Stimulated activated CD8-positive, alpha-beta memory T cell treated with anti-CD3 and anti-CD28 coated beads, Interleukin-15, amount 100 ng/mL, for 1 hour (primary cell): ENCODE measurements at regions not wholly inside any gene's neighbourhood (a gene's known extent, or its start where the extent isn't known, plus 50 kb on each side); places are given as distances from the start of the nearest gene placed in this dataset.
"Not testable (repeated sequence)": the region's sequence is repeated elsewhere in the genome, so short reads cannot be mapped to it uniquely, and the experiment has no call there.

ENCODE experiments used
- DNase-seq: peaks from one replicate; pipeline ENCODE4 v3.0.0-alpha.2; 2020; ENCODE audit warnings: low read depth

DNA sequence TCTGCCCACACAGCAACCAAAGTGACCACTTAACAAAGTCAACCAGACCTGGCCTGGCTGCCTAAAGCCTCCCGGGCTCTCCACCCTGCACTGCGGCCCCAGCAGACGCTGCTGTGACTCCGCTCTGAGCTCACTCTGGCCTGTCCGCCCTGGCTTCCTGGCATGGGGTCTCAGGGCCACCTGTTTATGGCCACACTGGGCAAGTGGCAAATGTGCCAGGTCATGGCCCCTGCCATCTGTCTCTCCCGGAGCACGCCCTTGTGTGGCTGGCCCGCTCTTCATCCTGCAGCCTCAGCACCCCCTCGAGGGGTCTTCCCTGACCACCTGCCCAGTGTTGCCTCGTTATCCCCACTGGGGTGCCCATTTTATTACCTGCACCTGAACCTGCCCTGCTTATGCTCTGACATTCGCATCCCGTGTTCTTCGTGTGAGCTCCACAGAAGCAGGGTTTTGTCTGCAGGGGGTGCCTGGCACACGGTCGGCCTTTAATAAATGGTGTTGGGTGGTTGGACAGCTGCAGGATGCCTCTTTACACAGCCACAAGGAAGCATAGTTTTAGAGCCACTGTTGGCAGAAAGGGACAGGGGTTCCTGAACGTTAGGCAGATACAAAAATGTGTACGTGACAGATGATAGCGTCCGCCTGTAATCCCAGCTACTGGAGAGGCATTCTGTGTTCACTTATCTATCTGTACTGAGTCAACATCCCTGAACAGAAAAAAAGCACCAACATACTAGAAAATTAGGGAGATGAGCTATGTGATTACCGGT, 785.6 kb downstream of the TBC1D22A start:
- no peak for DNase-seq

DNA sequence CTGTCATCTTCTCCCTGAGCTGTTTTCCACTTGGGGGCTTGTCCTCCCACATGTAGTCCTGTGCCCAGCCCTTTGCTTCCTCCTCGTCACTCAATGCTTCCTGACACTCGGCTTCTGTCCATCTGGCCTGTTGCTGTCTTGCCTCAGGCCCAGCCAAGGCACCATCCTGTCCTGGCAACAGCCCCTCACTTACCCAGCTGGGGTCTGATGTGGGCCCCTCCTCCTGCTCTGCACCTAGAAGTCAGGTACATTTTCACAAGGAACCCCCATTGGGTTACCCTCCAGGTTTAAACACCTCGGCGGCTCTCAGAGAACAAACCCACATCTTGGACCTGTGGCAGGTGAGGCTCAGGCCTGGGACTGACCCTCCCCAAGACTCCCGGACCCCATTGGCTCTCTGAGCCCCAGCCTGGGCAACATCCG, 784.8 kb downstream of the TBC1D22A start:
- DNase-seq, result no peak

- no peak for DNase-seq
Observed at GRCh38 chr22:47544696-47545095, 782.2 kb downstream of the TBC1D22A start.

GRCh38 chr22:47543447-47543846, 781.0 kb downstream of the TBC1D22A start:
- DNase-seq, result no peak

GRCh38 chr22:47540011-47540410, 777.6 kb downstream of the TBC1D22A start:
- DNase-seq, result no peak

DNA sequence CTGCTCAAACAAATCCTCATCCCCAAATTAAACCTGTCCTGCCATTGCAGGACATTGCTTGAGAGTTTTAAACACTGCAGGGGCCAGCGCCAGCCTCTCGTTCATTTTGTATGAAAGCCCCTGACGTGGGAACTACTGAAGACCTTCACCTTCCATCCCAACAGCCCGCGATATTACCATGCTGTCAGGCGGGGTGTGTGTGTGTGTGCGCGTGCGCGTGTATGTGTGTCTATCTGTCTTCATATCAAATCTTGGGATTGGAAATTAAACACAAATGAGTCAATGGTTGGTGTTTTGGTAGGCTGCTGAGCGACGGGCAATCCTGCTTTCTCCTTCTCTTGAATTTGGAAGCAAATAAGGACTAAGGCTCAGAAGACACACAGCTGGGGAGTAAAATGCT, 776.9 kb downstream of the TBC1D22A start:
- no peak for DNase-seq

GRCh38 chr22:47535681-47536080, 773.2 kb downstream of the TBC1D22A start:
- DNase-seq, result no peak

DNA sequence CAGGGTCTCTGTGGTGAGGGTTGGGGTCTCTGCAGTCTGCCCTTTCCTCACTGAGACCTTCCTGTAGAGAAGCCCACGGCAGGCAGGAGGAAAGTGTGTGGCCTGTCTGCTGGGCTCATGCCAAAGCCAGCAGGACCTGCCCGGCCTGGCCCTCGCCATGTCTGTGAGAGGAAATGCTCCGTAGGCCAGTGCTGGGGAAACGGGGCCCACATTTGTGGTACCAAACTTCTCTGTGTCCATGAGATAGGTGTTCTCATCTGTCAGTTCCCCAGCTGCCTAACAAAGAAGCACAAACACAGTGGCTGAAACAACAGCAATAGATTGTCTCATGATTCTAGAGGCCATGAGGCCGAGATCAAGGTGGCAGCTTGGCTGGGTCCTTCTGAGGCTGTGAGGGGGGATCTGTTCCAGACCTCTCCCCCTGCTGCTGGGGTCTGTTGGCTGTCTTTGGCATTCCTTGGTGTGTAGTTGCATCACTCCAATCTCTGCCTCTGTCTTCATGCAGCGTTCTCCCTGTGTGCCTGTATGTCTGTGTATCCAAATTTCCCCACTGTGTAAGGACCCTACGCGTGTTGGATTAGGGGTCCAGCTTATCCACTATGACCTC, 772.5 kb downstream of the TBC1D22A start:
- no peak for DNase-seq

- no peak for DNase-seq
Observed at GRCh38 chr22:47533961-47534803, 771.7 kb downstream of the TBC1D22A start.

DNA sequence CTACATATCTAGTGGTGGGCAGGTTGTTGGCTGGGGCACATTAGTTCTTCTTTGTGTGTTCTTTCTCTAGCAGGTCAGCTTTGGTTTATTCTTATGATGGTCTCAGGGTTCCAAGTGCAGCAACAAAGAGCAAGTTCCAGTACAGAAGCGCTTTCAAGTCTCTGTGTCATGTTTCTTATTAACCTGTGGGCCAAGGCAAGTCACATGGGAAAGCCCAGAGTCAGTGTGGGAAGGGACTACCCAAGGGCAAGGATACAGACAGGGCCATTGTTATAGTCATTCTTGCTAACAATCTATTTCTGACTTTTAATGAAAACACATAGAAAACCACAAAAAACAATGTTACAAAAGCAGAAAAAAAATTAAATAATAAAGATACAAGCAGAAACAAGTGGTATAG, 754.6 kb downstream of the TBC1D22A start:
- DNase-seq, result no peak

DNA sequence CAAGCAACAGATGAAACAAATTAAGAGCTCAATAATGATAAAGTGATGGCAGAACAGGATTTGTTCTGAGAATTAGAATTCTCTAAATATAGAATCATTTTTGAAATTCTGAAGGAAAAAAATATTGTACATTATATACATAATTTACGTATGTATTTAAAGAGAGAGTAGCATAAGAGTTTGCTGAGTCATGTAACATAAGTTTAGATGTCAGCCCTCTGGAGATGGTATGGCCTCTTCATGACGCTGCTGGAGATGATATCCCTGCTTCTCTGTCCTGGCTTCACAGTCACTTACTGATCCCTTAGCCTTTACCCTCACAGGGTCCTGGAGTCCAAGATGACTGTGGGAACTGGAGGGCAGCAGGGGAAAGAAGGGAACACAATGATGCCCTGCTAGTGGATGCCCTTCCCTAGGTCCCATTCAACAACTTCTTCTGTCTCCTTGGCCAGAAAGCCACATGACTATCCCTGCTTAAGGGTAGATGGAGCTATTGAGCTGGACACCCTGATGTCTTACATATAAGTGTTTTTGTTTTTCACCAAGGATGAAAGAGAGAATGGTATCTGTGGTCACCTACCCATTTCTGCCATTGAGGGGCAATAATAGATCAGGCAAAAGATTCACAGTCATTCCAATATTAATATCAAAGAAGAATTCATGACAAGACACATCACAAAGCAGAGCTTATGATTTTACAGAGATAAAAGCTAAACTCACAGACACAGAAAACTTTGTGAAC, 753.1 kb downstream of the TBC1D22A start:
- no peak for DNase-seq

- DNase-seq, result no peak
Observed at GRCh38 chr22:47512617-47513016, 750.2 kb downstream of the TBC1D22A start.

- DNase-seq, result no peak
Observed at GRCh38 chr22:47504962-47505361, 742.5 kb downstream of the TBC1D22A start.

GRCh38 chr22:47498969-47499495, 736.6 kb downstream of the TBC1D22A start:
- DNase-seq, result no peak

DNA sequence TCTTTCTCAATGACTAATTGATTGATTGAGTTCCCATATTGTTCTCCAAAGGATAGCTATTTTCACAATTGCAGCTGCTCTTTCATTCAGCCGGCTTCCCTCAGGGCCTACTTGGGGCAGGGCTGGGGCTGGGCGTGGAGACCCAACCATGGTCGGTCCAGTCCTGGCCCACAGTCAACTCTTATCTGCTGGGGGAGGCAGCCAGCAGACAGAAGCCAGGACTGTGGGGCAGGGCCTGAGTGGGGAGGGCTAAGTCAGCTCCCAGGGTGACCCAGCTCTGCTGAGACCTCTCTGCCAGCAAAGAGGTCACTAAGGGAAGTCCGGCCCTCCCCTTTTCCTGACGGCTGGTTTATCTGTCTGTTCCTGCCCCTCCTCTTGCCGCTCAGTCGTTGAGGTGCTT, 735.2 kb downstream of the TBC1D22A start:
- no peak for DNase-seq

DNA sequence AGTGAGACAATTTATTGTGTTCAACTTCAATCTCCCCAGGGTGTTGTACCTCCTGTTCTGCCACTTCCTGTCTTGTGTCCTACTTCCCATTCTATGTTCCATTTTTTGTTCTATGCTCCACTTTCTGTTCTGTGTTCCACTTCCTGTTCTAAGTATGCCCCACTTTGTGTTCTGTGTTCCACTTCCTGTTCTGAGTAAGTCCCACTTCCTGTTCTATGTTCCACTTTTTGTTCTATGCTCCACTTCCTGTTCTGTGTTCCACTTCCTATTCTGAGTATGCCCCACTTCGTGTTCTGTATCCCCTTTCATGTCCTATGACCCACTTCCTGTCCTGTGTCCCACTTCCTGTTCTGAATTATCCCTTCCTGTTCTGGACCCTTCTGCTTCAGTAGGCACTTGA, 732.7 kb downstream of the TBC1D22A start:
- no peak for DNase-seq

DNA sequence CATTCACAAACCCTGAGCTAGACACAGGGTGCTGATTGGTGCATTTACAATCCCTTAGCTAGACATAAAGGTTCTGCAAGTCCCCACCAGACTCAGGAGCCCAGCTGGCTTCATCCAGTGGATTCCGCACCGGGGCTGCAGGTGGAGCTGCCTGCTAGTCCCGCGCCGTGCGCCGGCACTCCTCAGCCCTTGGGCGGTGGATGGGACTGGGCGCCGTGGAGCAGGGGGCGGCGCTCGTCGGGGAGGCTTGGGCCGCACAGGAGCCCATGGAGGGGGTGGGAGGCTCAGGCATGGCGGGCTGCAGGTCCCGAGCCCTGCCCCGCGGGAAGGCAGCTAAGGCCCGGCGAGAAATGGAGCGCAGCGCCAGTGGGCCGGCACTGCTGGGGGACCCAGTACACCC, 725.7 kb downstream of the TBC1D22A start:
- not testable (repeated sequence) for DNase-seq

- no peak for DNase-seq
Observed at GRCh38 chr22:47486569-47487312, 724.3 kb downstream of the TBC1D22A start.

GRCh38 chr22:47484960-47485569, 722.6 kb downstream of the TBC1D22A start:
- DNase-seq, result no peak

DNA sequence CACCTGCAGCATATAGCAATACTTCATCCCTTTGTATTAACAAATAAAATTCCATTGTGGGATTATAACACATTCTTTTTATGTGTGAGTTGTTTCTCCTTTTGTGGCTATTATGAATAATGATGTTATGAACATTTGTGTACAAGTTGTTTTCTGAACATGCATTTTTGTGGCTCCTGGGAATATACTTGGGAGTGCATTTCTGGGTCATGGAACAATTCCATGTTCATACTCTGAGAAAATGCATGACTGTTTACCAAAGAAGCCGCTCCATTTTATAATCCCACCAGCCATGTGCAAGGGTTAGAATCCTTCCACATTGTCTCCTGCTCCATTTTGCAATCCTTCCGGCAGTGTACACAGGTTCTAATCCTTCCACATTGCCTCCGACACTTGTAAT, 713.8 kb downstream of the TBC1D22A start:
- DNase-seq, result no peak

GRCh38 chr22:47474895-47475294, 712.4 kb downstream of the TBC1D22A start:
- DNase-seq, result no peak
